A673 (cell line): ENCODE measurements at regions not wholly inside any gene's neighbourhood (a gene's known extent, or its start where the extent isn't known, plus 50 kb on each side); places are given as distances from the start of the nearest gene placed in this dataset.

ENCODE experiments used
- EZH2 ChIP-seq: fragments of 200-600 bp; sonication (generic); IDR thresholded peaks from 2 replicates; pipeline ENCODE4 v1.6.1; 2017; ENCODE audit warnings: borderline replicate concordance, low read depth, mild to moderate bottlenecking, mixed read lengths, antibody characterized with exemption, low read length; ENCODE audit not compliant: poor library complexity, severe bottlenecking
- TF ChIP-seq, protein P1 (sequence below): fragments of 300-800, 200-600 bp; sonication (generic); conservative IDR thresholded peaks from 2 replicates; pipeline ENCODE4 v1.5.1; 2017; ENCODE audit warnings: low read depth, mild to moderate bottlenecking, antibody characterized with exemption, low read length, moderate library complexity, mixed read lengths

DNA sequence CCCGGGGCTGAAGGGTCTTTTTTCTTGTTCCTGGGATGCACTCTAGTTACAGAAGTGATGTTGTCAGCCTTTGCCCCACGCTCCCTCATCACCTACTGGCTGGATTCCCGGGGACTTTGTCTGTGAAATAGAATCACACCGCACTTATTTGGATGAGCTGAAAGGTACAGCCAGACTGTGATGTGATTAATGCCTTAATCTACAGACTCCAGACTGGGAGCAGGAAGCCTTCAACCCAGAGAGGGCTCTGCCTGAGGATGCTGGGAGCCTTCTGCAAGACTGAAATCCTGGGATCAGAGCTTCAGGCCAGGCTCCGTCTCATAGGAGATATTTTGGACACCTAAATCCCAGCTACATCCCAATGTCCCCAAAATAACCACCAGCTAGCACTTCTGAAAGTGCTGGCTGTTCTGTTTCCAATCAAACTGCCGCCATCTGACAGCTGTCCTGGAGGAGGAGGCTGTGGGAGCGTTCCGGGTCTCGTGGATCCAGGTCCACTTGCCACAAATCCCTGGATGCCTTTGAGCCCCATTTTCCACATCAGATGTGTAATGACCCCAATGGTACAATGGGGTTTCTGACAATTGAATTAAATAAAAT, 688.5 kb downstream of the TBC1D22A start:
- TF ChIP-seq, protein P1, sequence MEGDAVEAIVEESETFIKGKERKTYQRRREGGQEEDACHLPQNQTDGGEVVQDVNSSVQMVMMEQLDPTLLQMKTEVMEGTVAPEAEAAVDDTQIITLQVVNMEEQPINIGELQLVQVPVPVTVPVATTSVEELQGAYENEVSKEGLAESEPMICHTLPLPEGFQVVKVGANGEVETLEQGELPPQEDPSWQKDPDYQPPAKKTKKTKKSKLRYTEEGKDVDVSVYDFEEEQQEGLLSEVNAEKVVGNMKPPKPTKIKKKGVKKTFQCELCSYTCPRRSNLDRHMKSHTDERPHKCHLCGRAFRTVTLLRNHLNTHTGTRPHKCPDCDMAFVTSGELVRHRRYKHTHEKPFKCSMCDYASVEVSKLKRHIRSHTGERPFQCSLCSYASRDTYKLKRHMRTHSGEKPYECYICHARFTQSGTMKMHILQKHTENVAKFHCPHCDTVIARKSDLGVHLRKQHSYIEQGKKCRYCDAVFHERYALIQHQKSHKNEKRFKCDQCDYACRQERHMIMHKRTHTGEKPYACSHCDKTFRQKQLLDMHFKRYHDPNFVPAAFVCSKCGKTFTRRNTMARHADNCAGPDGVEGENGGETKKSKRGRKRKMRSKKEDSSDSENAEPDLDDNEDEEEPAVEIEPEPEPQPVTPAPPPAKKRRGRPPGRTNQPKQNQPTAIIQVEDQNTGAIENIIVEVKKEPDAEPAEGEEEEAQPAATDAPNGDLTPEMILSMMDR = no peak
- no peak for TF ChIP-seq EZH2
